HG03442 (cell line): ENCODE measurements at regions not wholly inside any gene's neighbourhood (a gene's known extent, or its start where the extent isn't known, plus 50 kb on each side); places are given as distances from the start of the nearest gene placed in this dataset.

ENCODE experiments used
- ATAC-seq: cut with Tn5 transposase; IDR thresholded peaks from one replicate; pipeline ENCODE4 v1.9.1; 2021; ENCODE audit warnings: mild to moderate bottlenecking, moderate library complexity; ENCODE audit not compliant: unreplicated experiment

DNA sequence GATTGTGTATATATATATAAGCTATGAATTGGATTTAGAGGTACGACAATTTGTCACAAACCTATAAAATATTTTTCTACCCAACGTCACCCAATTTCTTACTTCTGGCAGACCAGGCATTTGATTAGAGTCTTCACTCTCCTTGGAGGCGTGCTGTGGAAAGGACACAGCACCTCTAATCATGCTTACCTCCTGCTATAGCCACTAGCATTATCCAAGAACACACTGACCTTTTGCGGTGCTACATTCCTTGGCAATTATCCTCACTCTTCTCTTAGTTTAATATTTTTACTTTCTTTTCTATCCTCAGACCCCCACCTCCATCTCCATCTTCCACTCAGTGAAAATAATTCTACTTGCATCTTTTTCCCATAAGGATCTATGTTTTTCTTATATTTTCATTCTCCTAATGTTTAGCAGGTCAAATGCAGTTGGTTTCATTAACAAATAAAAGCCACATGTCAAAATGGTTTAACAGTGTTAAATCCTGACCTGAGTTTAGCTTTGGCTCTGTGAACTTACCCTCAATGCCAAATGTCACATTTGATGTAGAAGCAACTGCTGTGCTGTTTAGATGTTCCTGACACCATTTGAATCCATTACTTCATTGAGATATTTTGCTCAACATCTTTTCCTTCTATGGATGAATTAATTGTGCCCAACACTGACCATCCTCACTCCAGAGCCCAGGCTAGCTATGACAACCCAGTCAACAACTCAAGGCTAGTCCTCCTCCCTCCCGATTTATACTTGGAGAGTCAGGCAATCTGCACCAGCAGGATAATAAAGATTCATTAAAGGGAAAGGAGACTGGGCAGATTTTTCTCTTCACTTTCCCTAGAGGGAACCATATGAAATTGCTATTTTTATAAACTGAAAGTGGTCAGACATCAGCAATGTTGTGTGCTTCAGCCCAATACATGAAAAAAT, 240.5 kb downstream of the MREG start:
- ATAC-seq, result no peak

GRCh38 chr2:215772003-215772402, 241.3 kb downstream of the MREG start:
- no peak for ATAC-seq

DNA sequence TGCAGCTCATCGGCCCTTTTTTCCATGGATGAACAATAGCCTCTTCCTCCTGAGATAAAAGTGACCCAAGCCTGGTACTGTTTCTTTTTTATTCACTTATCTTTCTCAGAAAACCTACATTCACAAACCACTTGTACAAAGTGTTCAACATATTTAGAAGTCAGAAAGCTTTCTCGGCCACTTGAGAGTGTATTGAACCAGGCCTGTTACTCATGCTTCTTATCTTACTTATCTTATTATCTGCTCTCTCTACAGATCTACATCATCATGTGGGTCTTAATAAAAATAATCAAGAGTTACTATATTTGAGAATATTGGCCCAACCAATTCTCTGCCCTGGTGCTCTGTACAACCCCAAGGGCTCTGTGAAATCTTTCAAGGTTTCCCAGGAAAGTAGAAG, 242.1 kb downstream of the MREG start:
- no peak for ATAC-seq

DNA sequence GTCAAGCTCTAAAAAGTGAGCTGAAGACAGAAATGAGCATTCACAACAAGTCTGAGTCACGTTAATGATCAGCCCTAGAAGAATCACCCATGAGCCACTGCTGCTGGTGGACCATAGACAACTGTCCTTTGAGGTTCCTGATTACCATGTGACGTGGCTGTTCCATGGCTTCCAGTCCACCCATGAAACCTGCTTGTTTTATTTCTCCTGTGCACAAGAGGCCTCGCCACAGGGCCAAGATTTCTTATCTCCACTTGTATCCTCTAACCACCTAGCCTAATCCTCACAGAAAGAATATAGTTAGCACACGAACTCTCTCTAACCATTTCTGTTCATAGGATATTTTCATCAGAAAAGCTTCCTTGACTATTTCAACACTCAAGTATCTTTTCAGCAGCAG, 242.7 kb downstream of the MREG start:
- no peak for ATAC-seq

DNA sequence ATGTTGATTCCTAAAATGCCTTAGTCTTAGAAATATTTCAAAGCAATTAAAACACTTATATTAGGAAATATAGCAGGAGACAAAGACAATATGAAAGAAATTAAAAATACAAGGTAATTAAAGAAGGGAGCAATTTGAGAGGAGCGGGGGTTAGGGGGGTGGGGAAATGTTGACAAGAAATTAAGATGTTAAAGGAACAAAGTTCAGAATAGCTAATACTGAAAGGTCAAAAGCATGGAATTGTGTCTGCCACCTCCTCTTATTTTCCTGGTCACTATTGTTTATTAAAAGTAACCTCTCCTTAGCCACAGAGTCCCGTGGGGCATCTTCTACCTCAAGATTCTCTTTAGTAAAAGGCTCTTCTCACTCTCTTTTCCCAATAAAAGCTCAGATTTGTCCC, 244.1 kb downstream of the MREG start:
- no peak for ATAC-seq

DNA sequence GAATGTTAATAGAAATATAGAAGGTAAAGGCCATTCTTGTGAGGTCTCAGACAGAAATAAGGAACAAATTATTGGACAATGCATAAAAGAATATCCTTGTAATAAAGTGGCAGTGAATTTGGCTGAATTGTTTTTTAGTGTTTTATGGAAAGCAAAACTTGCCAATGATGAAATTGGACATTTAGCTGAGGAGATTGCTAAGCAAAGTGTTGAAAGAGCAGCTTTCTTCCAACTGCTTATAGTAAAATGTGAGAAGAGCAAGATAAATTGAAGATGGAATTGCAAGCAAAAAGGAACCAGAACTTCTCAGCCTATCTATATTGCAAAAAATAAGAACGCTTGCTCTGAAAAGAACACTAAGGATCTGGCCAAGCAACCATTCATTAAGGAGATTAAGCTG, 245.7 kb downstream of the MREG start:
- ATAC-seq, result no peak

- ATAC-seq, result no peak
These were observed 247.5 kb downstream of the MREG start for GRCh38 chr2:215765729-215766360.

GRCh38 chr2:215764441-215765048, 248.8 kb downstream of the MREG start:
- no peak for ATAC-seq

GRCh38 chr2:215760557-215760956, 252.8 kb downstream of the MREG start:
- no peak for ATAC-seq

GRCh38 chr2:215760091-215760490, 253.3 kb downstream of the MREG start:
- ATAC-seq, result no peak

DNA sequence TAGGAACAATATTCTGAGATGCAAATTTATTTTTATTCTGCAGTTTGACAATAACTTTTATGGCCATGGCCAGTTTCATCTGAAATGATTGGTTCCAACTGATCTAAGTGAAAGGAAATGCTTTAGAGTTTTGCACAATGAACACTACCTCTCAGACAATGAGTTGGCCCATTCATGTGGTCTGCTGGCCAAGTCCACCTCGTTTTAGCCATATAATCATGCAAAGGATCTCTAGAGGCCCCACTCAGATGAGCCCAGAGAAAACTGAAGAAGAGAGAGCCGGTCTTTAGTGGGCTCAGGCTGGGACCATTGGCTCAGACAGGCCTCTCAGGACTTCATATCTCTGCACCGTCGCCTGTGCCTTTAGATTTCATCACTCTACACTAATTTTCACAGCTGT, 254.7 kb downstream of the MREG start:
- ATAC-seq, result no peak

DNA sequence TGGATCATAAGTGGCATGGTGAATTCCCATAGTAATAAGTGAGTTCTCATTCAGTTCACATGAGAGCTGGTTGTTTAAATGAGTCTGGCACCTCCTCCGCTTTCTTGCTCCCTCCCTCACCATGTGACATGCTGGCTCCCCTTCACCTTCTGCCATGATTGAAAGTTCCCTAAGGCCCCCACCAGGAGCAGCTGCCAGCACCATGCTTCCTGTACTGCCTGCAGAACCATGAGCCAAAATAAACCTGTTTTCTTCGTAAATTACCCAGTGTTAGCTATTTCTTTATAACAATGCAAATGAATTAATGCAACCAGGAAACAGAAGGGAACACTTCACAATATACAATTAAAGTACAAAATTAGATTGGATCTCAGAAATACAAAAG, 257.0 kb downstream of the MREG start:
- ATAC-seq, result no peak

DNA sequence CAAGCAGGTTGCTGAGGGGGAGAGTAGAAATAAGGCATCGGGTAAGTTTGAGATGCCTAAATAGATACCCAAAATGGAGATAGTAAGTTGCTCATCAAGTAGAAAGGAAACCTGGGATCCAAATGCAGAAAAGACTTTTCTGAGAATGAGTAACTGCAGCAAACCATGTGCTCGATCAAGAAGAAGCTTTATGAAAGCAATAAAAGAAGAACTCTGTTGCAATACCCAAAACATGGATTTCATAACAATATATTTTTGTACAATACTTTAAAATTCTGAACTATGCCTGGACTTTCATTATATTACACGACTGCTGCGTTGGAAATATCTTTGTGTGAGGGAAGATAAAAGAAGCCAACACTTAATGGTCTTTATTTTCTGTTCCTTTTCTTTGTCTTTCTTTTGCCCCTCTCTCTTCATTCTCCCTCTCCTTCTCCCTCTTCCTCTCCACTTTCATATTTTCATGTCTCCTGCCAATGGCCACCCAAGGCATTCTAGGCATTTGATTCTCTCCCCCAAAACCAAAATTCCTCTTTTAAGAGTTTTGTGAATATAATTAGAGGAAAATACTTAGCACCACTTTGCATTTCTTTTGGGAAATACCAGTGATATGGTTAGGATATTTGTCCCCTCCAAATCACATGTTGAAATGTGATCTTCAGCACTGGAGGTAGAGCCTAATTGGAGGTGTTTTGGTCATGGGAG, 257.6 kb downstream of the MREG start:
- ATAC-seq, result no peak

- no peak for ATAC-seq
These were observed 258.8 kb downstream of the MREG start for GRCh38 chr2:215754546-215754945.

DNA sequence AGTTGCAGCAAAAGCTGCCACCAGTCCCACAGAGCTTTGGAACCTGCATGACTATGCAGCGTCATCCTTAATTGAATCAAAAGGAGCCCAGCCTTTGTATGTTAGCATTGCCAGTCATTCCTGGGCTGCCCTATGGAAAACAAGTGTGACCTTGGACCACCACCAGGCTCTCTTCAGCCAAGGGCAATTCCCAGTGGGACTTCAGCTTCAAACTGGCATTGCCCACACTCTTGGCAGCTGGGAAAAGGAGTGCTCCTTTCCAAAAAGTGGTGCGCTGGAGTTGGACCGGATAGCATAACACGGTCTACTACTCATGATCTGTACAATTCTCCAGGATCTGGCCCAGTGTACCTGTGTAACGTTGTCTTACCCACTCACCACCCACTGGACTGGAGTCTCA, 259.5 kb downstream of the MREG start:
- no peak for ATAC-seq

- no peak for ATAC-seq
These were observed 260.4 kb downstream of the MREG start for GRCh38 chr2:215752991-215753390.

GRCh38 chr2:215752436-215752835, 260.9 kb downstream of the MREG start:
- ATAC-seq, result no peak

DNA sequence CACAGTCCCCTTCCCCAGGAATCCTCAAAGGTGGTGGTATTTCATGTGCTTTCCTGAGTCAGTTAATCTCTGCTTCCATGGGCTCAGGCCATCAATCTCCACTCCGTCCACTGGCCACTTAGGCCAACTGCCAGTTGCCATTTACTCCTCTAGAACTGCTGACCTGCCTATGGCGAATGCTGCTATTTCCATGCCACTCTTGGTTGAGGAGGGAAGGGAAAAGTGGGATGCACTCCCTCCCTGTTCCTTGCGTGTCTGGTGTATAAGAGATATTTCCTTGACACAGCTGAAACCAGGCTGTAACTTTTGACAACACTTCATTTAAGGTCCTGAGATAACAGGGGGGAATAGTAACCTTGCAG, 261.5 kb downstream of the MREG start:
- ATAC-seq, result no peak

DNA sequence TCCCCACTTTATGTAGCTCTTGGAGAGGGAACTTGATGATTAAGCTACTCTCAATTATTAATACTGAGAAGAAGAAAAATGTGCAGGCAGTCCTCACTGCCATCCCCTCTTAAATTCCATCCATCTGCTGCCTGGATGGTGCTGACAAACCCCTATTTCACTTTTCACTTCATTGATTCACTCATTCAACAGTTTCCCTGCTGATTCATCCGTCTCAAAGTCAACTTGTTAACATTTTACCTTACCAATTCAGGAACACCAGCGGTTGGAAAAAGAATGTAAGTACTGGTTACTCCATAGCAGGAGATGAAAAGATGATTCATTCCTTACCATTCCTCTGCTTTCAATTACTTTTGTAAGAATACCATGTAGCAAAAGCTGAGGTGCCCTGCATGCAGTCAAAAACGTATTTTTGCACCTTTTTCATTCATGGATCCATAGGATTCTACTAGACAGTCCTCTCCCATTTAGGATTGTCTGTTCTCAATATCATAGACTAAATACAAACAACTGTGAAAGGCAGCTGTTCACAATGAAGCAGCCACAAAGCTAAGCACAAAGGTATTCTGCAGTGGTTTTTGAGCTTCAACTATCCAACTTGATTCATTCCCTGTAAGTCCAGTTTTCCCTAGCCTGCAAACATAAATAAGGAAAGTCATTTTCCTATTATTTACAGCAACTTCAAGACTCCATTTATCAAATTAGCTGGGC, 262.0 kb downstream of the MREG start:
- no peak for ATAC-seq

DNA sequence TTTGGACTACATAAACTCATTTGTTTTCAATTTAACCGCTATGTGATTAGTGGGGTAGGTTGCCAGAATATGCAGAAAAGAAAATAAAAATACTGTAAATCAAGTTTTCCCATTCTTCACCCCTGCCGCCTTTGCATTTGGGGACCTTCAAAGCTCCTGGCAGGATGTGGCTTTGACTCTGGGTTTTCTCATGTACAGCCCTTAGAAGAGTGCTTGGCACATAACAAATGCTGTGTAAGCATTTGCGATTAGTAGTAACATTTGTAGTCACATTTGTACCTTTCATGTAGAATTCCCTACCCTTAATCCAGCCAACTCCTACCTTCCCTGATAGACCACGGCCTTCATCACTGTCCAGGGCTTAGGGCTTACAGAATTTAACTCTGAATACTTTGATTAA, 262.6 kb downstream of the MREG start:
- ATAC-seq, result no peak
